IMR-90 (cell line): ENCODE measurements at regions not wholly inside any gene's neighbourhood (a gene's known extent, or its start where the extent isn't known, plus 50 kb on each side); places are given as distances from the start of the nearest gene placed in this dataset.

ENCODE experiments used
- ATAC-seq: fragments of 200-7000 bp; cut with Tn5 transposase; 2 replicates; pipeline ENCODE4 v1.9.1; 2020; ENCODE audit warnings: low read depth, mild to moderate bottlenecking, moderate library complexity
- BruUV-seq: library from RNA; stranded (reverse); fragments of 400-500 nt; replicated peaks from 2 replicates; lab custom pipeline; 2021; lab: Mats Ljungman, UMichigan
- CTCF ChIA-PET: fragments of 300-600 bp; formaldehyde crosslinking; extraction: SDS; loops from one replicate; lab custom pipeline; 2021; ENCODE audit warnings: antibody characterized with exemption; lab: Yijun Ruan, JAX
- POLR2A ChIA-PET: fragments of 300-600 bp; sonication (Branson Sonifier 250); formaldehyde crosslinking; loops from one replicate; lab custom pipeline; 2022; ENCODE audit warnings: antibody characterized with exemption; ENCODE audit not compliant: unreplicated experiment; lab: Charles Lee
- DNase-seq: peaks from one replicate; pipeline ENCODE4 v3.0.0; 2013
- H2AFZ ChIP-seq: replicated peaks from 2 replicates; pipeline ENCODE3; 2013; ENCODE audit warnings: low read length, mild to moderate bottlenecking; ENCODE audit not compliant: poor library complexity
- H2AK5ac ChIP-seq: 2 replicates; pipeline ENCODE4 v1.6.1; 2013; ENCODE audit warnings: low read depth, low read length, inconsistent platforms
- H2AK9ac ChIP-seq: replicated peaks from 2 replicates; pipeline ENCODE3; 2013; ENCODE audit warnings: mild to moderate bottlenecking, low read depth, low read length, moderate library complexity; ENCODE audit not compliant: poor library complexity
- H2BK120ac ChIP-seq: 2 replicates; pipeline ENCODE4 v1.6.1; 2013; ENCODE audit warnings: low read depth, low read length, inconsistent platforms
- H2BK15ac ChIP-seq: 3 replicates; pipeline ENCODE4 v1.6.1; 2013; ENCODE audit warnings: low read depth, low read length, inconsistent platforms
- H2BK20ac ChIP-seq: 2 replicates; pipeline ENCODE4 v1.6.1; 2013; ENCODE audit warnings: low read depth, mild to moderate bottlenecking, inconsistent platforms, low read length, moderate library complexity
- H2BK5ac ChIP-seq: 2 replicates; pipeline ENCODE4 v1.6.1; 2013; ENCODE audit warnings: mild to moderate bottlenecking, low read depth, low read length, inconsistent platforms; ENCODE audit not compliant: poor library complexity, severe bottlenecking
- H3K14ac ChIP-seq: replicated peaks from 2 replicates; pipeline ENCODE4 v1.6.1; 2013; ENCODE audit warnings: low read depth, low read length, inconsistent platforms
- H3K18ac ChIP-seq: 2 replicates; pipeline ENCODE4 v1.6.1; 2013; ENCODE audit warnings: low read depth, low read length, control low read depth
- H3K23ac ChIP-seq: 2 replicates; pipeline ENCODE4 v1.6.1; 2013; ENCODE audit warnings: low read depth, low read length, inconsistent platforms
- H3K27ac ChIP-seq: 2 replicates; pipeline ENCODE4 v1.5.1; 2013; ENCODE audit warnings: mild to moderate bottlenecking, control low read depth, low read length; ENCODE audit not compliant: insufficient read depth
- H3K27me3 ChIP-seq: 2 replicates; pipeline ENCODE4 v1.6.1; 2013; ENCODE audit warnings: low read length; ENCODE audit not compliant: control insufficient read depth, insufficient read depth
- H3K36me3 ChIP-seq: 2 replicates; pipeline ENCODE4 v1.6.1; 2013; ENCODE audit warnings: low read length, mixed read lengths; ENCODE audit not compliant: control insufficient read depth, insufficient read depth
- H3K4ac ChIP-seq: 2 replicates; pipeline ENCODE4 v1.6.1; 2013; ENCODE audit warnings: low read depth, low read length, inconsistent platforms
- H3K4me1 ChIP-seq: 2 replicates; pipeline ENCODE4 v1.6.1; 2013; ENCODE audit warnings: low read length, mixed read lengths; ENCODE audit not compliant: control insufficient read depth, insufficient read depth
- H3K4me2 ChIP-seq: 2 replicates; pipeline ENCODE4 v1.6.1; 2013; ENCODE audit warnings: low read depth, mild to moderate bottlenecking, control low read depth, low read length, moderate library complexity
- H3K4me3 ChIP-seq: 2 replicates; pipeline ENCODE4 v1.5.1; 2013; ENCODE audit warnings: low read depth, mild to moderate bottlenecking, control low read depth, low read length, moderate library complexity; ENCODE audit not compliant: insufficient read depth
- H3K56ac ChIP-seq: 2 replicates; pipeline ENCODE4 v1.6.1; 2013; ENCODE audit warnings: low read length, inconsistent platforms; ENCODE audit not compliant: insufficient read depth; ENCODE audit errors: extremely low read depth
- H3K79me1 ChIP-seq, 2 experiments: 2 replicates each; pipeline ENCODE4 v1.6.1; 2013; ENCODE audit warnings: low read length in 2 of 2, inconsistent platforms in 1 of 2, low read depth in 1 of 2
- H3K9ac ChIP-seq: 2 replicates; pipeline ENCODE4 v1.6.1; 2013; ENCODE audit warnings: low read depth, low read length, control low read depth
- H3K9me1 ChIP-seq: 2 replicates; pipeline ENCODE4 v1.6.1; 2013; ENCODE audit warnings: low read length, inconsistent platforms; ENCODE audit not compliant: insufficient read depth
- H3K9me3 ChIP-seq: 2 replicates; pipeline ENCODE4 v1.6.1; 2013; ENCODE audit warnings: low read length; ENCODE audit not compliant: control insufficient read depth, insufficient read depth
- H4K20me1 ChIP-seq: 2 replicates; pipeline ENCODE4 v1.6.1; 2013; ENCODE audit warnings: low read length, inconsistent platforms; ENCODE audit not compliant: insufficient read depth
- H4K5ac ChIP-seq: 2 replicates; pipeline ENCODE4 v1.6.1; 2013; ENCODE audit warnings: mild to moderate bottlenecking, low read depth, low read length, control low read depth
- H4K8ac ChIP-seq, 2 experiments: 2 replicates each; pipeline ENCODE4 v1.6.1; 2013; ENCODE audit warnings: low read depth in 2 of 2, low read length in 2 of 2, control low read depth in 1 of 2, inconsistent platforms in 1 of 2
- H4K91ac ChIP-seq: 2 replicates; pipeline ENCODE4 v1.6.1; 2013; ENCODE audit warnings: low read depth, low read length, inconsistent platforms; ENCODE audit not compliant: insufficient read depth
- POLR2A ChIP-seq: IDR thresholded peaks from 2 replicates; pipeline ENCODE4 v1.6.1; 2012; ENCODE audit warnings: mild to moderate bottlenecking, low read depth, low read length
- WGBS, 2 experiments: methylation state at CpG; one replicate each; pipeline versions ENCODE4 v1.1.5 to v1.1.7; 2013; ENCODE audit warnings: missing lambda C conversion rate in 2 of 2; ENCODE audit not compliant: insufficient read length in 1 of 2; ENCODE audit errors: extremely low coverage in 2 of 2; 5-methylcytosine and 5-hydroxymethylcytosine counted together
- dilution Hi-C: fragments of 300-500 bp; cut with HindIII; formaldehyde crosslinking; loops from one replicate; pipeline ENCODE4 v1.14.3; 2018; ENCODE audit warnings: low sequenced_read_pairs; ENCODE audit not compliant: unreplicated experiment
- in situ Hi-C: fragments of 300-500 bp; cut with MboI; formaldehyde crosslinking; loops from 3 replicates; pipeline ENCODE4 v1.14.3; 2019; ENCODE audit warnings: low sequenced_read_pairs, inconsistent platforms, mixed read lengths
- intact Hi-C: fragments of 100-400 bp; cut with micrococcal nuclease; formaldehyde crosslinking; loops from 2 replicates; pipeline ENCODE4 v1.10.0; 2022

DNA sequence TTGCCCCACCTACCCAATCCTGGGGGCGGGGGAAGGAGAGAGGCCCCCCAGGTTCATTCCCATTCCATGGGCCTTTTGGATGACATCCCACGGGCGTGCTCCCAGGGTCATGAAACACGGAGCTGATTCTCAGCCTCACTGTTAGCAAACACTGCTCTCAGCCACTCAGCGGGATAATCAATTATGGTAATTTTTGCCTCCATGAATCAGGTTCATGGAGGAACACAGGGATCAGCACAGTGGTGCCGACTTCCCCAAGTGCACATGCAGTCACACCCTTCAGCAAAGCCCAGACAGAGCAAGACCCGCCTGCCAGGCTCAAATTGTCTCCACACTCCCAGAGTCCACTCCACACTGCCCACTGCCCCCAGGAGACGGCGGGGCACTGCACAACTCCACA is 164.6 kb downstream of the ENGASE start:
- Histone ChIP-seq H3K4me2 (no peak overlapping the region), H3K27ac (no peak overlapping the region), H2AFZ (no peak overlapping the region), H4K5ac (no peak overlapping the region), H3K27me3 (peaks cover 8% of the 10 kb centered on the region), H3K14ac (no peak overlapping the region), H3K9ac (no peak overlapping the region), H4K20me1 (no peaks in the 10 kb centered on the region), H2BK20ac (no peak overlapping the region), H2BK5ac (no peak overlapping the region), H3K79me1 (no peaks in the 10 kb centered on the region), H3K4ac (no peak overlapping the region), H2AK5ac (no peak overlapping the region), H4K8ac (no peak overlapping the region), H3K9me1 (no peaks in the 10 kb centered on the region), H4K91ac (no peak overlapping the region), H2BK120ac (no peak overlapping the region), H2BK15ac (no peak overlapping the region), H3K23ac (no peak overlapping the region), H3K18ac (no peak overlapping the region), H2AK9ac (no peak overlapping the region), H3K9me3 (no peaks in the 10 kb centered on the region), H3K4me3 (no peak overlapping the region), H3K4me1 (no peaks in the 10 kb centered on the region), H3K56ac (no peak overlapping the region), H3K36me3 (no peaks in the 10 kb centered on the region)
- dilution Hi-C loops: no loop called here
- TF ChIP-seq POLR2A: no peak
- POLR2A ChIA-PET: no interaction called here
- CTCF ChIA-PET: no interaction called here
- in situ Hi-C loops: no loop called here
- intact Hi-C loops: no loop called here
- DNase-seq (no peak), ATAC-seq (no peak)
- no CpG with 5 or more reads among the region's 9 CpGs for WGBS, 2 experiments
- no TSS peak for BruUV-seq
